GM12878 (cell line): ENCODE measurements at regions not wholly inside any gene's neighbourhood (a gene's known extent, or its start where the extent isn't known, plus 50 kb on each side); places are given as distances from the start of the nearest gene placed in this dataset.

Experiments used
- ATAC-seq: fragments of 200-7000 bp; cut with Tn5 transposase; 3 replicates; pipeline ENCODE4 v1.9.1; 2020; ENCODE audit warnings: mild to moderate bottlenecking, moderate library complexity
- BruUV-seq: library from RNA; stranded (reverse); fragments of 400-500 nt; replicated peaks from 2 replicates; lab custom pipeline; 2021; lab: Mats Ljungman, UMichigan
- CTCF ChIA-PET: fragments of 300-600 bp; sonication (Branson Sonifier 250); formaldehyde crosslinking; extraction: SDS; loops from one replicate; lab custom pipeline; 2021; ENCODE audit warnings: inconsistent platforms; lab: Yijun Ruan, JAX
- POLR2A ChIA-PET: fragments of 350-600 bp; formaldehyde crosslinking; extraction: SDS; loops from one replicate; lab custom pipeline; 2021; ENCODE audit warnings: inconsistent platforms; lab: Charles Lee
- RAD21 ChIA-PET: fragments of 300-600 bp; sonication (Branson Sonifier 250); formaldehyde crosslinking; loops from one replicate; lab custom pipeline; 2023; ENCODE audit warnings: antibody characterized with exemption; ENCODE audit not compliant: unreplicated experiment; lab: Charles Lee
- SMC1A ChIA-PET: fragments of 300-600 bp; sonication (Branson Sonifier 250); formaldehyde crosslinking; loops from one replicate; lab custom pipeline; 2023; ENCODE audit not compliant: unreplicated experiment, uncharacterized antibody; lab: Charles Lee
- DNase-seq: peaks from one replicate; pipeline ENCODE4 v3.0.0-alpha.2; 2011; ENCODE audit warnings: low read depth, low spot score
- FAIRE-seq: peaks from 3 replicates; lab custom pipeline; 2011; peaks lifted over from hg19 to GRCh38; lab: Jason Lieb, UNC
- H2AFZ ChIP-seq: 2 replicates; pipeline ENCODE4 v1.6.0; 2011; ENCODE audit warnings: low read depth, low read length, control low read depth; ENCODE audit not compliant: control insufficient read depth
- H3K27ac ChIP-seq: 2 replicates; pipeline ENCODE4 v1.5.1; 2011; ENCODE audit warnings: control low read depth; ENCODE audit not compliant: control insufficient read depth, insufficient read depth
- H3K27me3 ChIP-seq, 2 experiments: replicated peaks in 1 of 2; 2 replicates each; pipeline versions ENCODE4 v1.6.0 to v1.6.1; 2011; ENCODE audit warnings: low read length in 1 of 2; ENCODE audit not compliant: control insufficient read depth in 2 of 2, insufficient read depth in 2 of 2
- H3K36me3 ChIP-seq, 2 experiments: 2 replicates each; pipeline ENCODE4 v1.5.1; 2011; ENCODE audit warnings: low read length in 1 of 2; ENCODE audit not compliant: control insufficient read depth in 2 of 2, insufficient read depth in 2 of 2
- H3K4me1 ChIP-seq: 2 replicates; pipeline ENCODE4 v1.6.1; 2011; ENCODE audit warnings: mild to moderate bottlenecking, low read length, moderate library complexity, mixed read lengths; ENCODE audit not compliant: control insufficient read depth, insufficient read depth
- H3K4me2 ChIP-seq: 2 replicates; pipeline ENCODE4 v1.6.0; 2011; ENCODE audit warnings: control low read depth; ENCODE audit not compliant: control insufficient read depth, insufficient read depth
- H3K4me3 ChIP-seq: fragments of 200-600 bp; sonication (generic); 2 replicates; pipeline ENCODE4 v1.5.1; 2016
- H3K79me2 ChIP-seq: 2 replicates; pipeline ENCODE4 v1.6.0; 2011; ENCODE audit warnings: low read length; ENCODE audit not compliant: control insufficient read depth, insufficient read depth
- H3K9ac ChIP-seq: 2 replicates; pipeline ENCODE4 v1.8.0; 2011; ENCODE audit warnings: low read length, control low read depth, mixed read lengths; ENCODE audit not compliant: control insufficient read depth, insufficient read depth
- H3K9me3 ChIP-seq: replicated peaks from 3 replicates; pipeline ENCODE4 v1.5.1; 2011; ENCODE audit warnings: mild to moderate bottlenecking, low read length; ENCODE audit not compliant: control insufficient read depth, insufficient read depth
- H4K20me1 ChIP-seq: 2 replicates; pipeline ENCODE4 v1.6.0; 2011; ENCODE audit not compliant: control insufficient read depth, insufficient read depth
- FOXK2 ChIP-seq: fragments of 450-650 bp; IDR thresholded peaks from 2 replicates; pipeline ENCODE4 v1.6.1; 2017; ENCODE audit warnings: mild to moderate bottlenecking, moderate library complexity
- PRDM15 ChIP-seq: fragments of 450-650 bp; formaldehyde crosslinking; IDR thresholded peaks from 2 replicates; pipeline ENCODE4 v1.4.0; 2020; ENCODE audit warnings: mild to moderate bottlenecking, moderate library complexity
- SPI1 ChIP-seq: IDR thresholded peaks from 2 replicates; pipeline ENCODE4 v1.6.1; 2011; ENCODE audit warnings: low read depth, mild to moderate bottlenecking, low read length, moderate library complexity, borderline replicate concordance; ENCODE audit not compliant: insufficient read depth
- ZBED1 ChIP-seq: IDR thresholded peaks from 2 replicates; pipeline ENCODE4 v1.6.1; 2016; ENCODE audit warnings: borderline replicate concordance
- WGBS: methylation state at CpG from one replicate; pipeline ENCODE4 v1.1.6; 2016; ENCODE audit warnings: low lambda C conversion rate; ENCODE audit not compliant: insufficient replicate concordance, insufficient coverage; ENCODE audit errors: missing lambda C conversion rate; 5-methylcytosine and 5-hydroxymethylcytosine counted together
- in situ Hi-C: fragments of 300-500 bp; cut with MboI; formaldehyde crosslinking; loops from 9 replicates; pipeline ENCODE4 v1.14.3; 2018; ENCODE audit warnings: mixed read lengths
- intact Hi-C: fragments of 100-400 bp; cut with micrococcal nuclease; formaldehyde crosslinking; loops from one replicate; pipeline ENCODE4 v1.14.2; 2022; ENCODE audit not compliant: unreplicated experiment
- TF ChIP-seq, protein P1 (sequence below): fragments of 150-350 bp; IDR thresholded peaks from 2 replicates; pipeline ENCODE4 v1.6.1; 2014; ENCODE audit warnings: mild to moderate bottlenecking, low read depth, low read length

DNA sequence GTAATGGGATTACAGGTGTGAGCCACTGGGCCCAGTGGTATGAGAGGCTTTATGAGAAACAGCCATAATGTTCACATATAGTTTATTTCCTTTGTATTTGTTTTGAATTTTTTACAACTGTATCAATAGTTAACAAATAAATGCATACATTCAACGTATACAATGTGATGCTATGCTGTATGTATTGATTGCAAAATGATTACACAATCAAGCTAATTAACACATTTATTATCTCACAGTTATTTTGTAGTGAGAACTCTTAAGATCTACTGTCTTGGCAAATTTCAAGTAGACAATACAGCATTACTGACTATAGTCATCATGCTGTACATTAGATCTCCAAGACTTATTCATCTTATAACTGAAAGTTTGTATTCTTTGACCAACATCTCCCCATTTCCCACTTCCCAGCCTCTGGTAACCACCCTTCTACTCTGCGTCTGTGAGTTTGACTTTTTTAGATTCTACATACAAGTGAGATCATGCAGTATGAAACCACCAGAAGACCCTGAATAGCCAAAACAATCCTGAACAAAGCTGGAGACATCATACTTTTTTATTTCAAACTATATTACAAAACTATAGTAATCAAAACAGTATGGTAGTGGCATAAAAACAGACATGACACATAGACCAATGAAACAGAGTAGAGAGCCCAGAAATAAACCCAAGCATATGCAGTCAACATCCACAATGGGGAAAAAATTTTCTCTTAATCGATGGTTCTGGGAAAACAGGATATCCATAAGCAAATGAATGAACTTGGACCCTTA lies 157.2 kb upstream of the RREB1 start:
- Histone ChIP-seq H3K27me3 (no peaks in the 10 kb centered on the region), H2AFZ (no peak overlapping the region), H3K79me2 (no peaks in the 10 kb centered on the region), H3K4me3 (no peak overlapping the region), H3K36me3 (no peaks in the 10 kb centered on the region), H3K4me2 (no peak overlapping the region), H3K9me3 (peaks cover 4% of the 10 kb centered on the region; the same call in 2 of the 3 replicates), H3K9ac (no peak overlapping the region), H3K27ac (no peak overlapping the region), H4K20me1 (no peaks in the 10 kb centered on the region), H3K4me1 (no peaks in the 10 kb centered on the region)
- intact Hi-C loops (no loop called here), in situ Hi-C loops (no loop called here)
- ATAC-seq (no peak), FAIRE-seq (peak; percentile 54), DNase-seq (no peak)
- ChIA-PET RAD21 (no interaction called here), SMC1A (interaction anchor here (0.7 kb wide), 1 partner anchor 31 kb away, joined by 3 read pairs; no protein-coding TSS in a partner anchor), CTCF (no interaction called here), POLR2A (interaction anchor here (0.7 kb wide), 1 partner anchor 8 kb away, joined by 3 read pairs; no protein-coding TSS in a partner anchor)
- WGBS, result 33% methylated on average over 3 of the region's 3 CpGs
- BruUV-seq, result no TSS peak
- TF ChIP-seq, protein P1, sequence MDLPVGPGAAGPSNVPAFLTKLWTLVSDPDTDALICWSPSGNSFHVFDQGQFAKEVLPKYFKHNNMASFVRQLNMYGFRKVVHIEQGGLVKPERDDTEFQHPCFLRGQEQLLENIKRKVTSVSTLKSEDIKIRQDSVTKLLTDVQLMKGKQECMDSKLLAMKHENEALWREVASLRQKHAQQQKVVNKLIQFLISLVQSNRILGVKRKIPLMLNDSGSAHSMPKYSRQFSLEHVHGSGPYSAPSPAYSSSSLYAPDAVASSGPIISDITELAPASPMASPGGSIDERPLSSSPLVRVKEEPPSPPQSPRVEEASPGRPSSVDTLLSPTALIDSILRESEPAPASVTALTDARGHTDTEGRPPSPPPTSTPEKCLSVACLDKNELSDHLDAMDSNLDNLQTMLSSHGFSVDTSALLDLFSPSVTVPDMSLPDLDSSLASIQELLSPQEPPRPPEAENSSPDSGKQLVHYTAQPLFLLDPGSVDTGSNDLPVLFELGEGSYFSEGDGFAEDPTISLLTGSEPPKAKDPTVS, result no peak
- TF ChIP-seq SPI1 (no peak), FOXK2 (no peak), PRDM15 (CRISPR knock-in tag) (no peak), ZBED1 (no peak)
